Activated CD4-positive, CD25-positive, alpha-beta regulatory T cell (primary cell): ENCODE measurements at regions not wholly inside any gene's neighbourhood (a gene's known extent, or its start where the extent isn't known, plus 50 kb on each side); places are given as distances from the start of the nearest gene placed in this dataset.
"Not testable (repeated sequence)": the region's sequence is repeated elsewhere in the genome, so short reads cannot be mapped to it uniquely, and the experiment has no call there.

Experiments used
- DNase-seq, 4 experiments: peaks; one replicate each; lab custom pipeline; 2025; lab: John Stamatoyannopoulos, UW

- no peak for DNase-seq
These were observed 842.4 kb downstream of the TDRD15 start for GRCh38 chr2:21966139-21966538.

- no peak for DNase-seq
These were observed 847.2 kb downstream of the TDRD15 start for GRCh38 chr2:21970971-21971370.

GRCh38 chr2:21972586-21972985 is 848.8 kb downstream of the TDRD15 start:
- DNase-seq, result no peak

GRCh38 chr2:21981127-21981526 is 857.4 kb downstream of the TDRD15 start:
- DNase-seq, result no peak

GRCh38 chr2:21993002-21993401 is 869.2 kb downstream of the TDRD15 start:
- DNase-seq, result no peak

- no peak for DNase-seq
These were observed 872.6 kb downstream of the TDRD15 start for GRCh38 chr2:21996339-21996738.

- DNase-seq, result no peak
These were observed 875.8 kb downstream of the TDRD15 start for GRCh38 chr2:21999522-21999921.

GRCh38 chr2:22002066-22002465 is 878.3 kb downstream of the TDRD15 start:
- no peak for DNase-seq

- DNase-seq, result no peak
These were observed 879.5 kb downstream of the TDRD15 start for GRCh38 chr2:22003270-22003669.

GRCh38 chr2:22011048-22011447 is 887.3 kb downstream of the TDRD15 start:
- no peak for DNase-seq

- DNase-seq, result no peak
These were observed 896.4 kb downstream of the TDRD15 start for GRCh38 chr2:22020091-22020742.

- DNase-seq, result no peak
These were observed 903.7 kb downstream of the TDRD15 start for GRCh38 chr2:22027345-22028005.

GRCh38 chr2:22035361-22035830 is 911.6 kb downstream of the TDRD15 start:
- DNase-seq, result no peak

GRCh38 chr2:22037274-22037673 is 913.5 kb downstream of the TDRD15 start:
- no peak for DNase-seq

GRCh38 chr2:22043784-22044183 is 920.0 kb downstream of the TDRD15 start:
- DNase-seq, result no peak

GRCh38 chr2:22055784-22056620 is 932.2 kb downstream of the TDRD15 start:
- DNase-seq, result no peak

GRCh38 chr2:22056621-22057132 is 932.9 kb downstream of the TDRD15 start:
- no peak for DNase-seq

GRCh38 chr2:22062679-22063078 is 938.9 kb downstream of the TDRD15 start:
- no peak for DNase-seq

- no peak for DNase-seq
These were observed 952.7 kb downstream of the TDRD15 start for GRCh38 chr2:22076454-22076853.

GRCh38 chr2:22078701-22079100 is 954.9 kb downstream of the TDRD15 start:
- no peak for DNase-seq

GRCh38 chr2:22079583-22079982 is 955.8 kb downstream of the TDRD15 start:
- no peak for DNase-seq

GRCh38 chr2:22086726-22087125 is 963.0 kb downstream of the TDRD15 start:
- DNase-seq, result no peak

GRCh38 chr2:22103617-22104016 is 979.8 kb downstream of the TDRD15 start:
- DNase-seq, result not testable (repeated sequence)
